PC-3 (cell line): ENCODE measurements at regions not wholly inside any gene's neighbourhood (a gene's known extent, or its start where the extent isn't known, plus 50 kb on each side); places are given as distances from the start of the nearest gene placed in this dataset.

Experiments
- EZH2 ChIP-seq: fragments of 300-600 bp; sonication (generic); IDR thresholded peaks from one replicate; pipeline ENCODE4 v1.6.1; 2017; ENCODE audit warnings: antibody characterized with exemption, mild to moderate bottlenecking, low read length; ENCODE audit not compliant: unreplicated experiment
- EZH2phosphoT487 ChIP-seq: fragments of 300-600 bp; sonication (generic); IDR thresholded peaks from 2 replicates; pipeline ENCODE4 v1.6.1; 2018; ENCODE audit warnings: mild to moderate bottlenecking, antibody characterized with exemption, low read length, borderline replicate concordance
- TF ChIP-seq, protein P1 (sequence below): fragments of 300-600 bp; sonication (generic); conservative IDR thresholded peaks from 2 replicates; pipeline ENCODE4 v1.5.1; 2017; ENCODE audit warnings: antibody characterized with exemption, low read depth, mild to moderate bottlenecking, low read length

GRCh38 chr3:73955494-73956070, 330.8 kb upstream of the PDZRN3 start:
- TF ChIP-seq, protein P1, sequence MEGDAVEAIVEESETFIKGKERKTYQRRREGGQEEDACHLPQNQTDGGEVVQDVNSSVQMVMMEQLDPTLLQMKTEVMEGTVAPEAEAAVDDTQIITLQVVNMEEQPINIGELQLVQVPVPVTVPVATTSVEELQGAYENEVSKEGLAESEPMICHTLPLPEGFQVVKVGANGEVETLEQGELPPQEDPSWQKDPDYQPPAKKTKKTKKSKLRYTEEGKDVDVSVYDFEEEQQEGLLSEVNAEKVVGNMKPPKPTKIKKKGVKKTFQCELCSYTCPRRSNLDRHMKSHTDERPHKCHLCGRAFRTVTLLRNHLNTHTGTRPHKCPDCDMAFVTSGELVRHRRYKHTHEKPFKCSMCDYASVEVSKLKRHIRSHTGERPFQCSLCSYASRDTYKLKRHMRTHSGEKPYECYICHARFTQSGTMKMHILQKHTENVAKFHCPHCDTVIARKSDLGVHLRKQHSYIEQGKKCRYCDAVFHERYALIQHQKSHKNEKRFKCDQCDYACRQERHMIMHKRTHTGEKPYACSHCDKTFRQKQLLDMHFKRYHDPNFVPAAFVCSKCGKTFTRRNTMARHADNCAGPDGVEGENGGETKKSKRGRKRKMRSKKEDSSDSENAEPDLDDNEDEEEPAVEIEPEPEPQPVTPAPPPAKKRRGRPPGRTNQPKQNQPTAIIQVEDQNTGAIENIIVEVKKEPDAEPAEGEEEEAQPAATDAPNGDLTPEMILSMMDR, result no peak
- no peak for TF ChIP-seq EZH2
- TF ChIP-seq EZH2phosphoT487, result no peak
